ENCODE measurements at regions not wholly inside any gene's neighbourhood (a gene's known extent, or its start where the extent isn't known, plus 50 kb on each side); places are given as distances from the start of the nearest gene placed in this dataset.

DNA sequence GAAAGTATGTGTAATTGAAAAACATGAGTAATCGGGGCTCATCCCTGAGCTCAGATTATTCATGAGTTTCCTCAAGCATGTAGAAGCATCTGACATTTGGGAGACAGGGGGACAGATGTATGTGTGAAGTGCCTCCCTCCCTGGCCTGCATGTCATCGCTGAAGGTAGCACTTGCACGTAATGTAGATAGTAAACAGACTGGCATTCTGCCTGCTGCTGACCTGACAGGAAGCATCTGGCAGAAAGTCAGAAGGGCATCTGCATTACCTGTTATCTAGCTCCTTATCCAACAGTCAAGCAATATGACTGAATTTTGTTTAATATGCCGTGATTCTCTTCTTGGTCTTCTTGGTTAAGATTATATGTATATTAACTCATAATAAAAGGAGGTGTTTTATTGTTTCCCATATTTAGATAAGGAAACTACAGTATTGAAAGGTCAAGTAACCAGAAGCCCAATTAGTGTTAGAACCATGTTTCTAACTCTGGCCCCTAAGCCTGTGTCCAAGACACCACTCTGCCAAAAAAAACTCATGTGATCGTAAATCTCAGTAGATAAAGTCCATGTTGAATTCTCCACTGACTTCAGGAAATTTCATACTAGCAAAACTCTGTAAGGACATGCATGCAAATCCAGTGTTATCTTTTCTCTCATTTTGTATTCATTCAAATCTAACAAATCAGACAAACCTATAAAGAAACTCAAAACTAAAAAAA lies 918.1 kb upstream of the MBL2 start:
- Histone ChIP-seq H3K9me3 (ENCODE audit: control insufficient read depth, low read length) (peaks cover 3% of the 10 kb centered on the region), H2BK15ac (ENCODE audit: low read depth, poor library complexity, severe bottlenecking) (no peak overlapping the region), H3K4ac (ENCODE audit: low read depth in 1 of 2, low read length in 2 of 2) (no peak overlapping the region), H4K91ac (ENCODE audit: low read length) (no peak overlapping the region), H3K27ac (ENCODE audit: low read length, poor library complexity, severe bottlenecking) (no peak overlapping the region), H3K27me3 (ENCODE audit: control insufficient read depth in 1 of 2, insufficient read depth in 1 of 2, low read length in 2 of 2) (no peaks in the 10 kb centered on the region), H2AK5ac (ENCODE audit: low read length, severe bottlenecking) (no peak overlapping the region), H3K4me3 (ENCODE audit: insufficient read depth in 1 of 2, low read depth in 1 of 2, low read length in 2 of 2) (no peak overlapping the region), H2BK120ac (ENCODE audit: low read depth, low read length) (no peak overlapping the region), H3K9ac (ENCODE audit: low read length) (no peak overlapping the region), H3K14ac (ENCODE audit: low read length in 2 of 2) (no peak overlapping the region), H3K23ac (ENCODE audit: low read length in 2 of 2) (no peak overlapping the region), H3K18ac (ENCODE audit: low read depth in 1 of 2, low read length in 2 of 2) (no peak overlapping the region), H2BK5ac (ENCODE audit: low read depth, low read length, poor library complexity, severe bottlenecking) (no peak overlapping the region), H3K79me1 (replicated peaks; ENCODE audit: low read length, poor library complexity, severe bottlenecking) (no peaks in the 10 kb centered on the region), H3K4me2 (ENCODE audit: low read length, poor library complexity, severe bottlenecking) (no peak overlapping the region), H4K8ac (ENCODE audit: low read length) (no peak overlapping the region), H2BK12ac (ENCODE audit: low read length in 2 of 2) (no peak overlapping the region), H3K4me1 (ENCODE audit: control insufficient read depth, insufficient read depth, low read depth, low read length) (peaks cover 3% of the 10 kb centered on the region), H3K36me3 (ENCODE audit: control insufficient read depth in 1 of 2, insufficient read depth in 2 of 2, low read depth in 1 of 2, low read length in 2 of 2) (no peaks in the 10 kb centered on the region), H2AFZ (ENCODE audit: low read depth, low read length) (no peak overlapping the region)
- WGBS, result 64% methylated on average over 4 of the region's 5 CpGs
- no peak for DNase-seq

- H2BK5ac ChIP-seq (ENCODE audit: low read depth, low read length, poor library complexity, severe bottlenecking), result no peak overlapping the region
- H3K18ac ChIP-seq (ENCODE audit: low read depth in 1 of 2, low read length in 2 of 2), result no peak overlapping the region
- no peaks in the 10 kb centered on the region for H3K9me3 ChIP-seq (ENCODE audit: control insufficient read depth, low read length)
- no peak overlapping the region for H2AFZ ChIP-seq (ENCODE audit: low read depth, low read length)
- 71% methylated on average over 1 of the region's 1 CpG for WGBS
- H4K8ac ChIP-seq (ENCODE audit: low read length), result no peak overlapping the region
- peaks cover 3% of the 10 kb centered on the region for H3K4me1 ChIP-seq (ENCODE audit: control insufficient read depth, insufficient read depth, low read depth, low read length)
- no peak overlapping the region for H3K23ac ChIP-seq (ENCODE audit: low read length in 2 of 2)
- H3K4me2 ChIP-seq (ENCODE audit: low read length, poor library complexity, severe bottlenecking), result no peak overlapping the region
- no peak overlapping the region for H2BK12ac ChIP-seq (ENCODE audit: low read length in 2 of 2)
- no peak for DNase-seq
- H3K36me3 ChIP-seq (ENCODE audit: control insufficient read depth in 1 of 2, insufficient read depth in 2 of 2, low read depth in 1 of 2, low read length in 2 of 2), result no peaks in the 10 kb centered on the region
- H3K14ac ChIP-seq (ENCODE audit: low read length in 2 of 2), result no peak overlapping the region
- H3K27ac ChIP-seq (ENCODE audit: low read length, poor library complexity, severe bottlenecking), result no peak overlapping the region
- no peaks in the 10 kb centered on the region for H3K27me3 ChIP-seq (ENCODE audit: control insufficient read depth in 1 of 2, insufficient read depth in 1 of 2, low read length in 2 of 2)
- no peak overlapping the region for H2BK15ac ChIP-seq (ENCODE audit: low read depth, poor library complexity, severe bottlenecking)
- H2AK5ac ChIP-seq (ENCODE audit: low read length, severe bottlenecking), result no peak overlapping the region
- no peaks in the 10 kb centered on the region for H3K79me1 ChIP-seq (replicated peaks; ENCODE audit: low read length, poor library complexity, severe bottlenecking)
- H2BK120ac ChIP-seq (ENCODE audit: low read depth, low read length), result no peak overlapping the region
- H3K4me3 ChIP-seq (ENCODE audit: insufficient read depth in 1 of 2, low read depth in 1 of 2, low read length in 2 of 2), result no peak overlapping the region
- H4K91ac ChIP-seq (ENCODE audit: low read length), result no peak overlapping the region
- no peak overlapping the region for H3K9ac ChIP-seq (ENCODE audit: low read length)
- H3K4ac ChIP-seq (ENCODE audit: low read depth in 1 of 2, low read length in 2 of 2), result no peak overlapping the region
Observed at GRCh38 chr10:53687800-53688199, 915.2 kb upstream of the MBL2 start.

DNA sequence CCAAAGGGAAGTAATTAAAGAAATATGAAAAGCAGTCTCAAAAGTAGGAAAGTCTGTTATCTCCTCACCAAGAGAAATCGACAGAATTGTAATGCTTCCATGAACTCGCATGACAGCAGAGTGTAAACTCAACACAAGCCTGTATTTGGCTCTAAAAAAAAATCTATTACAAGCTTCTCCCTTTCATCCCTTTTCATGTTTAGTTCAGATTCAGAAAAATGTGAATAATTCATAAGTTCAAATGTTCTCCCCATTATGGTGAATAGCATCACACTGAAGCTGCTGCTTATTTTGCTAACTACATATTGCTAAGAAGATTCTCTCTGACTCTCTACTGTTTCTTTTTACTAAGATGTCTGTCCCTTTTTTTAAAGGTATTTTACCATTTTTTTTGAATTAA lies 910.3 kb upstream of the MBL2 start:
- H3K79me1 ChIP-seq (replicated peaks; ENCODE audit: low read length, poor library complexity, severe bottlenecking), result no peaks in the 10 kb centered on the region
- H3K9me3 ChIP-seq (ENCODE audit: control insufficient read depth, low read length), result no peaks in the 10 kb centered on the region
- H3K36me3 ChIP-seq (ENCODE audit: control insufficient read depth in 1 of 2, insufficient read depth in 2 of 2, low read depth in 1 of 2, low read length in 2 of 2), result no peaks in the 10 kb centered on the region
- DNase-seq, result no peak
- WGBS, result 100% methylated on average over 2 of the region's 2 CpGs
- H3K4me2 ChIP-seq (ENCODE audit: low read length, poor library complexity, severe bottlenecking), result no peak overlapping the region
- no peak overlapping the region for H4K8ac ChIP-seq (ENCODE audit: low read length)
- no peak overlapping the region for H4K91ac ChIP-seq (ENCODE audit: low read length)
- H3K4me3 ChIP-seq (ENCODE audit: insufficient read depth in 1 of 2, low read depth in 1 of 2, low read length in 2 of 2), result no peak overlapping the region
- no peak overlapping the region for H3K4ac ChIP-seq (ENCODE audit: low read depth in 1 of 2, low read length in 2 of 2)
- no peak overlapping the region for H2BK120ac ChIP-seq (ENCODE audit: low read depth, low read length)
- H3K23ac ChIP-seq (ENCODE audit: low read length in 2 of 2), result no peak overlapping the region
- no peak overlapping the region for H3K14ac ChIP-seq (ENCODE audit: low read length in 2 of 2)
- H3K27ac ChIP-seq (ENCODE audit: low read length, poor library complexity, severe bottlenecking), result no peak overlapping the region
- no peak overlapping the region for H2AFZ ChIP-seq (ENCODE audit: low read depth, low read length)
- no peaks in the 10 kb centered on the region for H3K27me3 ChIP-seq (ENCODE audit: control insufficient read depth in 1 of 2, insufficient read depth in 1 of 2, low read length in 2 of 2)
- H2BK5ac ChIP-seq (ENCODE audit: low read depth, low read length, poor library complexity, severe bottlenecking), result no peak overlapping the region
- H2AK5ac ChIP-seq (ENCODE audit: low read length, severe bottlenecking), result no peak overlapping the region
- no peaks in the 10 kb centered on the region for H3K4me1 ChIP-seq (ENCODE audit: control insufficient read depth, insufficient read depth, low read depth, low read length)
- no peak overlapping the region for H3K9ac ChIP-seq (ENCODE audit: low read length)
- no peak overlapping the region for H3K18ac ChIP-seq (ENCODE audit: low read depth in 1 of 2, low read length in 2 of 2)
- H2BK12ac ChIP-seq (ENCODE audit: low read length in 2 of 2), result no peak overlapping the region
- no peak overlapping the region for H2BK15ac ChIP-seq (ENCODE audit: low read depth, poor library complexity, severe bottlenecking)

- Histone ChIP-seq H3K9me3 (ENCODE audit: control insufficient read depth, low read length) (no peaks in the 10 kb centered on the region), H3K4ac (ENCODE audit: low read depth in 1 of 2, low read length in 2 of 2) (no peak overlapping the region), H3K4me2 (ENCODE audit: low read length, poor library complexity, severe bottlenecking) (no peak overlapping the region), H3K9ac (ENCODE audit: low read length) (no peak overlapping the region), H2BK15ac (ENCODE audit: low read depth, poor library complexity, severe bottlenecking) (no peak overlapping the region), H2AFZ (ENCODE audit: low read depth, low read length) (no peak overlapping the region), H4K91ac (ENCODE audit: low read length) (no peak overlapping the region), H2AK5ac (ENCODE audit: low read length, severe bottlenecking) (no peak overlapping the region), H2BK120ac (ENCODE audit: low read depth, low read length) (no peak overlapping the region), H3K27me3 (ENCODE audit: control insufficient read depth in 1 of 2, insufficient read depth in 1 of 2, low read length in 2 of 2) (no peaks in the 10 kb centered on the region), H2BK12ac (ENCODE audit: low read length in 2 of 2) (no peak overlapping the region), H3K79me1 (replicated peaks; ENCODE audit: low read length, poor library complexity, severe bottlenecking) (no peaks in the 10 kb centered on the region), H3K23ac (ENCODE audit: low read length in 2 of 2) (no peak overlapping the region), H2BK5ac (ENCODE audit: low read depth, low read length, poor library complexity, severe bottlenecking) (no peak overlapping the region), H4K8ac (ENCODE audit: low read length) (no peak overlapping the region), H3K18ac (ENCODE audit: low read depth in 1 of 2, low read length in 2 of 2) (no peak overlapping the region), H3K4me3 (ENCODE audit: insufficient read depth in 1 of 2, low read depth in 1 of 2, low read length in 2 of 2) (no peak overlapping the region), H3K36me3 (ENCODE audit: control insufficient read depth in 1 of 2, insufficient read depth in 2 of 2, low read depth in 1 of 2, low read length in 2 of 2) (no peaks in the 10 kb centered on the region), H3K14ac (ENCODE audit: low read length in 2 of 2) (no peak overlapping the region), H3K4me1 (ENCODE audit: control insufficient read depth, insufficient read depth, low read depth, low read length) (no peaks in the 10 kb centered on the region), H3K27ac (ENCODE audit: low read length, poor library complexity, severe bottlenecking) (no peak overlapping the region)
- WGBS, result 90% methylated on average over 7 of the region's 7 CpGs
- DNase-seq, result no peak
Observed at GRCh38 chr10:53682458-53682857, 909.9 kb upstream of the MBL2 start.

Data from mesenchymal stem cell (in vitro differentiated cells and primary cell).